NCI-H1436 (cell line): ENCODE measurements at regions not wholly inside any gene's neighbourhood (a gene's known extent, or its start where the extent isn't known, plus 50 kb on each side); places are given as distances from the start of the nearest gene placed in this dataset.
"Not testable (repeated sequence)": the region's sequence is repeated elsewhere in the genome, so short reads cannot be mapped to it uniquely, and the experiment has no call there.

Source experiments
- DNase-seq: peaks from one replicate; lab custom pipeline; 2025; lab: John Stamatoyannopoulos, UW

DNA sequence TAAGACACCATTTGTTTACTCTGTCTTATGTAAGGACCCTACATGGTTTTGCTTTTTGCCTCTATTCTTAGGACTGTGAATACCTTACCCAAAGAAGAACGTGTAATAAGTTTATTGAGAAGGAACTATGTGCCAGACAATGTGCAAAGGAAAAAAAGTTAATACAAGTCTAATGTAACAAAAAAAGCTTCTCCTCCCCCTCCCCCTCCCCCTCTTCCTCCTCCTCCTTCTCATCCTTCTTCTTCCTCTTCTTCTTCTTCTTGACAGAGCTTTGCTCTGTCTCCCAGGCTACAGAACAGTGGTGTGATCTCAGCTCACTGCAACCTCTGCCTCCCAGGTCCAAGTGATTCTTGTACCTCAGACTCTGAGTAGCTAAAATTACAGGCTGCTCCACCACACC lies 50.9 kb upstream of the MITF start:
- no peak for DNase-seq

DNA sequence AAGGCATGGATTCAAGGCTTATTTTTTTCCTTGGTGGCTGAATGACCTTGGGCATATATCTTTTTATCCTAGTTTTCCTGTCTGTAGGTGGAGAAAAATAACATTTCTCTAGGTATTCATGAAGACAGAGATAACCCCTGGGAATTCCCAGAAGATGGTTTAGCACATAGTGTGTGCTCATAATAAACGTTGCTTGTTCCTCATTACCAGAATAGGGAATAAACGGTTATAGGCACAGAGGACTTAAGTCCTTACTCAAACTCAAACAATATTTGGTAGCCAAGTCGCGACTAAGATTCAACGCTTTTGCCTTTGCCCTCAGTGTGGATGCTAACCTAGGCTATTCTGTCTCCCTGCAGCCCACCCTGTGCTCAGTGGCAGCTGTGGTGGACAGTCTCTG lies 51.6 kb upstream of the MITF start:
- DNase-seq: no peak

DNA sequence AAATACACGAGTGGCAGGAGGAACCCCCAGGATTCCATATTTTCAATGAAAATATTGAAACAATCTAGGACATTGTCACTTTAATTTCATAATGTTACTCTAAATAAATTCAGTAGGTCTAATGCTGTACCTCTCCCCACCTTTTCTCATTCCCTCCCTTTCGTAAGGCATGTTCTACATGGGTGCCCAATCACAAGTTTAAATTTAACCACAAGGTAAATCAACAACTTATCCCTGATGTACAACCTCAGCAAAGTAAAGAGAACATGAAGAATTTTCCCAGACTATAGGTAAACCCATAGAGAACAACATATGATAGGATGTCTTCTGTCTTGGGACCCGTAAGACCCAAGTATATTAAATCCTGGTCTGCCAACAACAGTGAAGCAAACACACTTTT lies 53.2 kb upstream of the MITF start:
- DNase-seq: no peak

DNA sequence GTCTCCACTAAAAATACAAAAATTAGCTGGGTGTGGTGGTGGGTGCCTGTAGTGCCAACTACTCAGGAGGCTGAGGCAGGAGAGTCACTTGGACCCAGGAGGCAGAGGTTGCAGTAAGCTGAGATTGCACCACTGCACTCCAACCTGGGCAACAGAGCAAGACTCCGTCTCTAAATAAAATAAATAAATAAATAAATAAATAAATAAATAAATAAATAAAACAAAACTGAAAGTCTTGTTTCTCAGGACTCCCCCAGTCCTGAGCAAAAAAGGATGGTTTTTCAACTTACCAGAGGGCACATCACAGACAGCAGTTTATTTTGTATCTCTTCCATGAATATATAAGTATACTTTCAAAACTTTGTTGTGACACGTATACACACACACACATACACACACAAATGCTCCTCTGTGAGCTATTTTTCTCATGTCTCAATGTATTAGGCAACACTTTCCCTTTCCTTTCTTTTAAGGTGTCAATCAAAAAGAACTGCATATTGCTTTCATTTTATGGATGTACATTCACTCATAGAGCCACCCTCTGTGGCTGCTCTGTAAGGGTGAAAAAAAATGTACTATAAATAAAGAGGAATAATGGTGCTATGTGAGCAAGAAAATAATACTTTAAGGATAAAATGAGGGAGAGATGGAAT lies 54.8 kb upstream of the MITF start:
- no peak for DNase-seq

DNA sequence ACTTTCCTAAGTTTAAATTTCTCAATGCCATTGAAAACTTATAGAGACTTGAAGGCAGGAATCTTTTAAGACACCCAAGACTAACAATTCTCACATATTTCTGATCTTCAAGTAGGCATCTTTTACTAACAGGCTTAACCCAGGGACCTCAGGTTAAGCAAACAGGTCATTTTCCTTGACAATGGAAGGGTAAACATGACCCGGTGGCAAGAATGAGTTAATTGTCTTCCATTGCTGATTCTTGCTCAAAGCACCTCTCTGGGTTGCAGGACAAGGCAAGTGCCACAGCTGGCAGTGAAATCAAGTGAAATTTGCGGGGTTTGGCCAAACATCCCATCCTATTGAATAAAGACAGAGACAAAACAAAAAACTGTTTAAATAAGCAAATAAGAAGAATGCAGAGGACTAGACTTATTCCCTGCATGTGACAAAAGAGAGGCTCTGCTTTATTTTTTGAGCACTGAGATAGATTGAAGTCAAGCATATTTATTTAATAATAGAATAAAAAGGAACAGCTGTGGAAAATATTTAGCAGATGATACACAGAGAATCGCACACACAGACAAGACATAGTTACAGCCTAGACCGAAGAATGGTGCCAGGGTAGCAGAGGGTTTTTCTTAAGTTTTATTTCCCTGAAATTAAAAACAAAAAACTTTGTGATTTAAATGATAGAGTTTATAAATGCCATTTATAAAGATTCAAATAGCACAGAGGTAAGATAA lies 56.0 kb upstream of the MITF start:
- DNase-seq: no peak

DNA sequence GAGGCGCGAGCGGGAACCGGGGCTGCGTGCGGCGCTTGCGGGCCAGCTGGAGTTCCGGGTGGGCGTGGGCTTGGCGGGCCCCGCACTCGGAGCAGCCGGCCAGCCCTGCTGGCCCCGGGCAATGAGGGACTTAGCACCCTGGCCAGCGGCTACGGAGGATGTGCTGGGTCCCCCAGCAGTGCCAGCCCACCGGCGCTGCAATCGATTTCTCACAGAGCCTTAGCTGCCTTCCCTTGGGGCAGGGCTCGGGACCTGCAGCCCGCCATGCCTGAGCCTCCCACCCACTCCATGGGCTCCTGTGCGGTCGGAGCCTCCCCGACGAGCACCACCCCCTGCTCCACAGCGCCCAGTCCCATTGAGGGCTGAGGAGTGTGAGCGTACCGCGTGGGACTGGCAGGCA lies 61.8 kb upstream of the MITF start:
- DNase-seq: not testable (repeated sequence)

DNA sequence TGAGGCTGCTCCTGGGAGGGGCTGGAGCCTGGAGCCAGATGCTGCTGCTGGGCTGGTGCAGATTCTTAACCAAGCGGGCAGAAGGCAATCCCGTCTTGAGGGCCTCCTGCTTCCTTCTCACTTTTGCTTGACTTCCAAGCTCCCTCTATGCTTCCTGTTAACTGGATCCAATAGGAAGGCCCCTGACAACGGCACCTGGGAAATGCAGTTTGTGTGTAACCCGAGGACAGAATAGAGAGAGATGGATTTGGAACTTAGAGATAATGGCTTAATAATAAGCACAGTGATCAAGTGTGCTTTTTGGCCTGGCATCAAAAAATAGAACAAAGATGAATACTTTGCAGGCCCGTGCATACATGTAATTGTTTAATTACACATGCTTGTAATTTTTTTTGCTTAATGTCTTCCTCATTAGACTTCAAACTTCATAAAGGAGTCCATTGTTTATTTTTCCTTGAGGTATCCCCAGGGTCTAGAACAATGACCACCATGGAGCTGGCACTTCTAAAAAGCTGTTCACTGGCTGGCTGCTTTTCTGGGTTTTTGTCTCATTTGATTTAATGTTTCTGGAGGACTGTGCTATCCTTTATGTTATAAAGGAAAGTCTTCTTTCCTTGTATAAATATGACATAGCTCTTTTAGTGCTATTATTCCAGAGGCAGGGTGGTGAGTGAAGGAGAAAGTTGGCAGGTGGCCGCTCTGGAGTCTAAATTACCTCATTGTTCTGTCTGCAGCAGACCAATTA lies 63.3 kb upstream of the MITF start:
- peak; percentile 5 for DNase-seq

DNA sequence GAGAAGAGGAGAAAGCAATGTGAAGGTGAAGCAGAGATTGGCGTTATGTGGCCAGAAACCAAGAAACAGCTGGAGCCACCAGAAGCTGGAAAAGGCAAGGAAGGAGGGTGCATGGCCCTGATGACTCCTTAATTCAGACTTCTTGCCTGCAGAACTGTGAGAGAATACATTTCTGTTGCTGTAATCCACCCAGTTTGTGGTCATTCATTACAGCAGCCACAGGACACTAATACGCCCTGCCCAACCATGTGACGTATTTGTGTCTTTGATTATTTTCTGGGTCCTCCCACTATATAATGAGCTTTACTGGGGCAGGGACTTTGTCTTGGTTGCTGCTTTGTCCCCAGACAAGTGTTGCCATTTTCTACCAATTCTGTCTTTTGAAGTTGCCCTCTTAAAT lies 64.5 kb upstream of the MITF start:
- no peak for DNase-seq

DNA sequence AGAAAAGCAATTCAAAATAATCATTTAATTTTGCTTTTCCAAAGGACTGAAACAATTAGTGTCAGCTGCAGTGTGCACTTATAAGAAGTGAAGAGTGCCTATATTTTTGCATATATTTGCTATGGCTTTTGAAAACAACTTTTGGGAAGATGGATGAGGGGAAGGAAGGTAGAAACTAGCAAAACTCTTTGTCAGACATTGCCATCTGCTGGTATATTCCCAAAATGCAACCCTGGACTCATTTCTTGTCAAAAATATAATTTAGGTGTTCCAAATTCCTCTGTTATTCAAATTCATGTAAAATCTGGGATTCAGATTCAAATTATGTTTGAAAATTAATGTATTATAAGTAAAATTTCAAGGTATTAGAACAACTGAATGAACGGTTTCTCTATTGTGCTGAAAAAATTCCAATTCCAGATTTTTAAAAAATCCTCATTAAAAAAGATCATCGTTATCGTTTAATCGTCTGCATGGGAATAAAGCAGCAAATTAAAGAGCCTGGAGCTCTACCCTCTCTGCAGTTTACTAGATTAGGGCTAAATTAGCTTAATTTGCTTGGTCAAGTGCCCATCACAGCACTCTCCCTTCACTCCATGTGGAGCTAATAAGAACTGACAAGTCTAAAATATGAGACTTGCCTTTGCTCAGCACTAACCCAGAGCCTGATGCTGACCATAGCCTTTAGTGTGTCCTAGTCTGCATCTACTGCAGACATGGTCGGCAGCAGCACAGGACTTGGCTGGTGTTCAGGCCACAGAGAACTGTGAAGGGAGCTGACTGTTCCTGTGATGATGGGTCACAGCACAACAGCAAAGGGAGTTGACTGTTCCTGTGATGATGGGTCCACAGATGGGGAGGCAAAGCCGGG lies 67.9 kb upstream of the MITF start:
- DNase-seq: no peak

DNA sequence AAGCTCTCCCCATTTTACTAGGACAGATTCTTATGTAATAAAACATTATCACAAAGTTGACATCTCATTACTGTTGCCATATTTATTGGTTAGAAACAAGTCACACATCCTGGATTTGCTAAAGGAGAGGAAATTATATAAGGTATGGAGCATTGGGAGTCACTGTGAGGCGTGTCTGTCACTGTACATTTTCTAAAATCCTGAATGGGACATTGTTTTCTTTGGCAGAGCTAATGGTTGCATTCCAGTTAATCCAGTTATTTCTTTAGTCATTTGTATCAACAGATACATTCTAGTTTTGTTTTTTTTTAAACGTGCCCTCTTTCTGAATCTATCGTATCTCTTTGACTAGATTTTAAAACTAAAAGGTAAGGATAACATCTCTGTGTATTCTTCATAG lies 70.2 kb upstream of the MITF start:
- DNase-seq: no peak

DNA sequence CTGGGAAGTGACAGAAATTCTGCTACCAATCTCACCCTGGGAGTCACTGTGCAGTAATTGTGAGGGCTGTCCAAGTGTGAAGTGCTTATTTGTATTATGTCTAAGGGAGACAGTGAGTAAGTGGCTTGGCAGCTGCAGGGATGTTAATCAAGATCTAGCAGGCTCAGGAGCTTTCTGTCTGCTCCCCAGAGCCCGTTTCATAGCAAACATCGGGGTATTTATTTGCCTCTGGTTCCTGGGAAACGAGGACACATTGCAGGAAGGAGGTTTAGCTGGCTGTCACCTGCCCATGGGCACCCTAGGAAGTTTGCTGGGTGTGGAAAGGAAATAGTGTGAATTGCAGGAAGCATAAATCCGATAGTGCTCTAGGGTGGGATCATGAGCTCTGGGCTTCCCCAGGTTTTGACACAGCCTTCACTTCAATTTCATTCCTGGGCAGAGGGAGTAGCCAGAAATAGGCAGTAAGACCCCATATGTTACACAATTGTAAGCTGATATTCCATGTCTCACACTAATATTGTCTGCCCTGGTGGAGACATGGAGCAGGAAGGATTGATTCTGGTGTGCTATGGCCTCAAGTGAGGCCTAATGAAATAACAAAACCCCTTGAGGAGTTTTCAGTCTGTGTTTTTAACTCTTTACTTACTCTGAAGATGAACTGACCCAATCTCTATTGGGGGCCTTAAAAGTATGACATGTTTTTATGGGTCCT lies 74.1 kb upstream of the MITF start:
- peak; percentile 58 for DNase-seq

DNA sequence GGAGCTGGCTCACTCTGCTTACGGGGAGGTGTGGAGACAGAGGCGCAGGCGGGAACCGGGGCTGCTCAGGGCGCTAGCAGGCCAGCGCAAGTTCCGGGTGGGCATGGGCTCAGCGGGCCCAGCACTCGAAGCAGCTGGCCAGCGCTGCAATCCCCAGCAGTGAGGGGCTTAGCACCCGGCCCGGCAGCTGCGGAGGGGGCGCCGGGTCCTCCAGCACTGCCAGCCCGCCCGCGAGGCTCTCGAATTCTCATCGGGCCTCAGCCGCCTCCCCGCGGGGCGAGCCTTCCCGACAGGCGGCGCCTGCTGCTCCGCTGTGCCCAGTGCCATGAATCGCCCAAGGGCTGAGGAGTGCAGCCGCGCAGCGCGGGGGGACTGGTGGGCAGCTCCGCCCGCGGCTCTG lies 78.6 kb upstream of the MITF start:
- DNase-seq: no peak

DNA sequence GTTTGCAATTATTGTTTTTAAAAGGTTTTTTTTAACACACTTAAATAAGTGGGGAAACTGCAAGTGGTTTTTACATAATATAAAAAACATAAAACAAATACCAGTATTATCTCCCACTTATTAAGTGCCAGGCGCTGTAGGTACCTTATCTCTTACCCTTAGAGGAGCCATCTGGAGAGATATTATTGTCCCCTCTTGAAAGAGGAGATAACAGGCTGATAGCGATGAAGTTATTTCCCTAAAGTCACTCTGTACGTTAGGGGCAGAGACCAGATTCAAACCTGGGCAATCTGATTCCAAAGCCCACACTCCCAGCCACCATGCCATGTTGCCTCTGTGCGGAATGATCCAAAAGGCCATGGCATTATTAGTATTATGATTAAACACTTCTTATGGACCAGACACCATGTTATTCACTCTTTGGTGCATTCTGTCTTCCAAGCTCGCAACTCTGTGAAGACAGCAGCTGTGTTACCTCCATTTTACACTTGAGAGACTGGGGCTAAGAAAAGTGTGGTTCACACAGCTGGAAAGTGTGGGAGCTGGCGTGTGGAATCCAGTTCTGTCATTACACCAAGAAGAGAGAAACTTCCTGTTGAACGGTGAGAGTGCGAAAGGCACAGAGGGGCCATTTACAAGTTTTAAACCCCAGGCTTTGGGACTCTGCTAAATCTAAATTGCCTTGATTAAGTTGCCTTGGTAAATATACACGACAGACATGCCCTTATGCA lies 79.9 kb upstream of the MITF start:
- DNase-seq: no peak

DNA sequence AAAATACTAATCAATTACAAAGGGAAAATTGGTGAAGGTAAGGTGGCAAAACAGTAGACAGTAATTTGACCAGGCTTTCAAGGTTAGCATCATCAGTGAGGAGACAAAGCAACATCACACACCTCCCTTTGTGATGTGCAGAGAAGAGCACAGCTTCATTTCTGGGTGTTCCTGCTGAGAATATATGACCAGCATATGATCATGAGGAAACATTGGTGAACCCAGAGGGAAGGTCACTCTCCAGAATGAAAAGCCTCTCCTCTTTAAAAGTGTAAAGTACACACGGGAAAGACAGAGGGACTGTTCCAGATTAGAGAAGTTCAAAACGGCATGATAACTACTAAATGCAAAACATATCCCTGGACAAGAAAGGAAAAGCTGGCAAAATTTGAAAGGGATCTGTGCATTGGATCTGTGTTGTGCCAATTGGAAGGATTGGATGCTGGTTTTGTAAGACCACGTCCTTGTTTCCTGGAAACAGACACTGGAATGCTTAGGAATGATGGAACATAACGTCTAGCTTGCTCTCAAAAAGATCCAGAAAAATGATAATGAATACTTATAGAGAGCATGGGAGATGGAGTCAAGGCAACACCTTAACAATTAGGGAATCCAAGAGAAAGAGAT lies 80.6 kb upstream of the MITF start:
- DNase-seq: no peak

DNA sequence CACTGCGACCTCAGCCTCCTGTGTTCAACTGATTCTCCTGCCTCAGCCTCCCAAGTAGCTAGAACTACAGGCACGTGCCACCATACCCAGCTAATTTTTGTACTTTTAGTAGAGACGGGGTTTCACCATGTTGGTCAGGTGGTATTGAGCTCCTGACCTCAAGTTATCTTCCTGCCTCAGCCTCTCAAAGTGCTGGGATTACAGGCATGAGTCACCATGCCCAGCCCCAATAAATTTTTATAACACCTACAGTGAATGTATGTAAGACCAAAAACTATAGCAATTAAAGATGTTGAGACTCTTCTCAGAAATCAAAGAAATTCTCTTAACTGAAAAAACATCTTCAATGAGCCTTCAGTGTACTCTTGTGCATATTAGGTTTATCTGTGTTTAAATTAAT lies 82.2 kb upstream of the MITF start:
- DNase-seq: not testable (repeated sequence)

DNA sequence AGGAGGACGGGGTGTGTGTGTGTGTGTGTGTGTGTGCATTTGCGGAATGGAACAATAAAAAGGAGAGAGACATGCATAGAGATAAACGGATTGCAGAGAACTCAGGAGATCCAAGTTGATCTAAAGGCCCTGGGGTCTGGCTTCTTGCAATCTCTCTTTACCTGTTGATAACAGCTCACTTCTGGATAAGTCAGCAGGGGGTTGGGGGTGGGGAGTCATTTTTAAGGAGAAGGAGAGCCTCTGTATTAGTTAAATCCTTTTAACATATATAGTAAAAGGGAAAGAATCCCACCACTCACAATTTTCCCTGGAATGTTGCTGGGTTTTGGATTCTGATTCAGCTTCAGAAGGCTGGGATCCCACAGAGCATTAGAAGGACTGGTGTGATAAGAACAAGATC lies 87.5 kb upstream of the MITF start:
- DNase-seq: no peak

DNA sequence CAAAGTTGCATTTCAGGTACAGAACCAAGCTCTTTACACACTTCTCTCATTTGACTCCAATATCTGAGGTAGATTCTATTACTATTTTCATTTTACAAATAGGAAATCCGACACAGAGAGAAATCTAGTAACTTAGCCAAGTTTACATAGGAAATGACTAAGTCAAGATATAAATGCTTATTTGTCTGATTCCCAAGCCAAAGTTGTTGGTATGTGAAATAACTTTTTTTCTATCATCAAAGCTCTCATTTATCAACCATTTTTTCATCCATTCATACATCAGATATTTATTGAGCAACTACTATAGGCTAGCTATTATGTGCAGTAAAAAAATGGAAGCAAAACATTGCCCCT lies 89.2 kb upstream of the MITF start:
- no peak for DNase-seq

DNA sequence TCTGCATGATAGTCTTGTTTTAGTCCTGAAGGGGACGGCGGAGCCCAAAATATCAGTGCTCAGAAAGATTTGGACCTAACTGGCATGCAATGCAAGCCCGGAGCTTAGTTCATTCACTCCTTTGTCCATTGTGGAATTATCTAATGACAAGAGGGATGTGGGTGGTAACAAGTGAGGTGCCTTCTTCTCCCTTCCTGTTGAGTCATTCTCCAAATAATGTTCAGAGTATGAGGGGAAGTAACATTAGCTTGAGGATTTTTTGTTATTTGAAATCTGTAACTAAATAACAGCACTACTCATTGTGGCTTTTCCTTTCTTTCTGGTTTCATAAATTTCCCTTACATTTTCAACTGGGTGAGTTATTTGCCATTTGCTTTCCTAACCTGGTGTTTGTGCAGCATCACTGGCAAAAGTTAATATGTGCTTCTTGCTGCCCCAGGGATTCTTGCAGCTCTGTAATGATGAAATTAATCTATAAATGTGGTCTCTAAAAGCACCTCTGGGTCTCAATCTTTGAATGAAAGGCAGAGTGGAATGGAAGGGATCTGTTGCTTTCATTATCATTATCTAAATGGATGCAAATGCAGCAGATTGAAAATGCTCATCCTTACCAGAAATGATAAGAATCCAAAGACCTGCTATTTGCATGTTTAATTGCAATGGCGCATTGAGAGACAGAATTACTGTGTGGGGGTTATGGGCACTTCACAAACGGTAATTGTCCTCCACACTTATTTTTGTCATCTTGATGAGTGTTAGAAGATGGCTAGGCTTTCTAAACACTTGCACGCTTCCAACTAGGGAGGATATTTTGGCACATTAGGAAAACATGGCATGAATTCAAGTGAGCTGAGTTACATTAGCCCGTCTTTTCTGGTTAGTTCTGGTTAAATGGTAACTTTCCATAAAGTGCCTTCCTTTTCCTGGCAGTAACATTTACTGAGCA lies 89.9 kb upstream of the MITF start:
- DNase-seq: no peak

DNA sequence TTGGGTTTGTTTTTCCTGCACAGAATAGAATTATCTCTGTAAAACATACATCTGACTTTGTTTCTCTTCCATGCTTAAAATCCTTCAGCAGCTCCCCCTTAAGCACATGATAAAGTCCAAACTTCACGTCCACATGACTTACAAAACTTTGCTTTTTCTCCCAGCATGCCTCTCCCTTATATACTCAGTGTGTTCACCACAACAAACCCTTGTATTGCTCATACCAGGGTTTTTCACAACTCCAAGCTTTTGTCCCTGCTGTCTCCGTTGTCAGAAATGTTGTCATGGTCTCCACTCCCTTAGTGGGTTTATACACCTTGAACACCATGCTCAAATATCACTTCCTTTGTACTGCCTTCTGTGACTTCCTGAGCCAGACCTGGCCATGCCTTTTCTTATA lies 91.1 kb upstream of the MITF start:
- DNase-seq: no peak
